ENCODE measurements at regions not wholly inside any gene's neighbourhood (a gene's known extent, or its start where the extent isn't known, plus 50 kb on each side); places are given as distances from the start of the nearest gene placed in this dataset.
"Not testable (repeated sequence)": the region's sequence is repeated elsewhere in the genome, so short reads cannot be mapped to it uniquely, and the experiment has no call there.

- no peaks in the 10 kb centered on the region for H3K27me3 ChIP-seq (ENCODE audit: insufficient read depth, low read depth, low read length)
- no peak for TF ChIP-seq MXI1 (conservative IDR thresholded peaks at IDR 0.05; ENCODE audit: poor library complexity, severe bottlenecking)
- no peak for TF ChIP-seq TAF1 (IDR thresholded peaks at IDR 0.05; ENCODE audit: low read depth)
- TF ChIP-seq EZH2 (IDR thresholded peaks at IDR 0.05; ENCODE audit: borderline replicate concordance, insufficient read depth, low read length, poor library complexity, severe bottlenecking) = no peak
- no peak for TF ChIP-seq RAD21 (conservative IDR thresholded peaks at IDR 0.05)
- no peak for TF ChIP-seq REST (IDR thresholded peaks at IDR 0.05; ENCODE audit: borderline replicate concordance)
- TF ChIP-seq EP300 (conservative IDR thresholded peaks at IDR 0.05; ENCODE audit: poor library complexity, severe bottlenecking) = no peak
- TF ChIP-seq POLR2AphosphoS5 (IDR thresholded peaks at IDR 0.05) = no peak
- no peak for TF ChIP-seq CTCF (IDR thresholded peaks at IDR 0.05; ENCODE audit: poor library complexity, severe bottlenecking)
- TF ChIP-seq SMC3 (conservative IDR thresholded peaks at IDR 0.05; ENCODE audit: poor library complexity) = no peak
- H3K9me3 ChIP-seq (ENCODE audit: low read length) = no peaks in the 10 kb centered on the region
- no peaks in the 10 kb centered on the region for H3F3A ChIP-seq (ENCODE audit: insufficient read depth, low read length, poor library complexity, severe bottlenecking)
- no peak overlapping the region for H2AFZ ChIP-seq (ENCODE audit: low read depth, low read length)
- no peak overlapping the region for H3K4me2 ChIP-seq (ENCODE audit: low read length)
- no peaks in the 10 kb centered on the region for H4K20me1 ChIP-seq (ENCODE audit: insufficient read depth)
- H3K9ac ChIP-seq (ENCODE audit: low read length) = no peak overlapping the region
- no peaks in the 10 kb centered on the region for H3K36me3 ChIP-seq (ENCODE audit: insufficient read depth, low read length)
- no peaks in the 10 kb centered on the region for H3K79me2 ChIP-seq (replicated peaks; ENCODE audit: insufficient read depth, low read length)
- no peaks in the 10 kb centered on the region for H3K9me2 ChIP-seq (ENCODE audit: insufficient read depth, low read length)
- no peak overlapping the region for H3K27ac ChIP-seq (ENCODE audit: low read length)
- no peak overlapping the region for H3K4me3 ChIP-seq (ENCODE audit: low read length)
Observed at GRCh38 chr2:121068851-121069250, 216.2 kb downstream of the TFCP2L1 start.

GRCh38 chr2:121069434-121069969, 215.5 kb downstream of the TFCP2L1 start:
- no peaks in the 10 kb centered on the region for H3K9me2 ChIP-seq (ENCODE audit: insufficient read depth, low read length)
- no peaks in the 10 kb centered on the region for H3K9me3 ChIP-seq (ENCODE audit: low read length)
- no peak for TF ChIP-seq CTCF (IDR thresholded peaks at IDR 0.05; ENCODE audit: poor library complexity, severe bottlenecking)
- TF ChIP-seq POLR2AphosphoS5 (IDR thresholded peaks at IDR 0.05) = no peak
- no peak for TF ChIP-seq EZH2 (IDR thresholded peaks at IDR 0.05; ENCODE audit: borderline replicate concordance, insufficient read depth, low read length, poor library complexity, severe bottlenecking)
- TF ChIP-seq SMC3 (conservative IDR thresholded peaks at IDR 0.05; ENCODE audit: poor library complexity) = no peak
- TF ChIP-seq RAD21 (conservative IDR thresholded peaks at IDR 0.05) = no peak
- TF ChIP-seq EP300 (conservative IDR thresholded peaks at IDR 0.05; ENCODE audit: poor library complexity, severe bottlenecking) = no peak
- TF ChIP-seq REST (IDR thresholded peaks at IDR 0.05; ENCODE audit: borderline replicate concordance) = no peak
- TF ChIP-seq MXI1 (conservative IDR thresholded peaks at IDR 0.05; ENCODE audit: poor library complexity, severe bottlenecking) = no peak
- TF ChIP-seq TAF1 (IDR thresholded peaks at IDR 0.05; ENCODE audit: low read depth) = no peak
- H3K4me2 ChIP-seq (ENCODE audit: low read length) = no peak overlapping the region
- no peaks in the 10 kb centered on the region for H3F3A ChIP-seq (ENCODE audit: insufficient read depth, low read length, poor library complexity, severe bottlenecking)
- H3K36me3 ChIP-seq (ENCODE audit: insufficient read depth, low read length) = no peaks in the 10 kb centered on the region
- no peak overlapping the region for H3K4me3 ChIP-seq (ENCODE audit: low read length)
- H3K79me2 ChIP-seq (replicated peaks; ENCODE audit: insufficient read depth, low read length) = no peaks in the 10 kb centered on the region
- H2AFZ ChIP-seq (ENCODE audit: low read depth, low read length) = no peak overlapping the region
- H3K27ac ChIP-seq (ENCODE audit: low read length) = no peak overlapping the region
- no peak overlapping the region for H3K9ac ChIP-seq (ENCODE audit: low read length)
- no peaks in the 10 kb centered on the region for H4K20me1 ChIP-seq (ENCODE audit: insufficient read depth)
- H3K27me3 ChIP-seq (ENCODE audit: insufficient read depth, low read depth, low read length) = no peaks in the 10 kb centered on the region

- H3K27ac ChIP-seq (ENCODE audit: low read length); H3K4me3 ChIP-seq (ENCODE audit: low read length); H3K27me3 ChIP-seq (ENCODE audit: insufficient read depth, low read depth, low read length); H3K9ac ChIP-seq (ENCODE audit: low read length); H3K9me3 ChIP-seq (ENCODE audit: low read length); H3K79me2 ChIP-seq (replicated peaks; ENCODE audit: insufficient read depth, low read length); H4K20me1 ChIP-seq (ENCODE audit: insufficient read depth); H3K9me2 ChIP-seq (ENCODE audit: insufficient read depth, low read length); H2AFZ ChIP-seq (ENCODE audit: low read depth, low read length); H3K36me3 ChIP-seq (ENCODE audit: insufficient read depth, low read length); H3K4me2 ChIP-seq (ENCODE audit: low read length); H3F3A ChIP-seq (ENCODE audit: insufficient read depth, low read length, poor library complexity, severe bottlenecking): not testable (repeated sequence)
Observed at GRCh38 chr2:121070061-121070460, 214.9 kb downstream of the TFCP2L1 start.

Measured in neural cell (in vitro differentiated cells).